Esophagus (tissue), 2 donors: ENCODE measurements at regions not wholly inside any gene's neighbourhood (a gene's known extent, or its start where the extent isn't known, plus 50 kb on each side); places are given as distances from the start of the nearest gene placed in this dataset.

Source experiments
- H3K27ac ChIP-seq, 2 donors: one replicate each; pipeline ENCODE4 v1.5.1; 2013; ENCODE audit warnings: low read depth in 2 of 2, mild to moderate bottlenecking in 2 of 2, inconsistent platforms in 1 of 2, low read length in 1 of 2, moderate library complexity in 1 of 2
- H3K27me3 ChIP-seq, 2 donors: one replicate each; pipeline ENCODE4 v1.6.1; 2013; ENCODE audit warnings: low read length in 2 of 2, control low read depth in 1 of 2, mild to moderate bottlenecking in 1 of 2; ENCODE audit not compliant: insufficient read depth in 2 of 2, control insufficient read depth in 1 of 2
- H3K36me3 ChIP-seq, 2 donors: one replicate each; pipeline ENCODE4 v1.6.1; 2013; ENCODE audit warnings: low read length in 1 of 2; ENCODE audit not compliant: control insufficient read depth in 2 of 2, insufficient read depth in 2 of 2
- H3K4me1 ChIP-seq, 2 donors: one replicate each; pipeline ENCODE4 v1.6.1; 2013; ENCODE audit warnings: low read length in 1 of 2; ENCODE audit not compliant: control insufficient read depth in 2 of 2, insufficient read depth in 2 of 2
- H3K4me3 ChIP-seq, 2 donors: one replicate each; pipeline ENCODE4 v1.5.1; 2013; ENCODE audit warnings: low read length in 2 of 2, mild to moderate bottlenecking in 2 of 2, low read depth in 1 of 2, moderate library complexity in 1 of 2
- H3K9me3 ChIP-seq, 2 donors: one replicate each; pipeline ENCODE4 v1.6.1; 2013; ENCODE audit warnings: mild to moderate bottlenecking in 2 of 2, low read depth in 1 of 2, low read length in 1 of 2, moderate library complexity in 1 of 2; ENCODE audit not compliant: control insufficient read depth in 2 of 2, insufficient read depth in 1 of 2
- whole genome bisulfite sequencing, 2 donors: extraction: QIAGEN DNeasy Blood & Tissue Kit; methylation state at CpG; one replicate each; pipeline ENCODE4 v1.1.7; 2013; 5-methylcytosine and 5-hydroxymethylcytosine counted together
- donor health status: healthy with polysubstance abuse.
- donor health status: Bipolar disorder and iron deficiency.

DNA sequence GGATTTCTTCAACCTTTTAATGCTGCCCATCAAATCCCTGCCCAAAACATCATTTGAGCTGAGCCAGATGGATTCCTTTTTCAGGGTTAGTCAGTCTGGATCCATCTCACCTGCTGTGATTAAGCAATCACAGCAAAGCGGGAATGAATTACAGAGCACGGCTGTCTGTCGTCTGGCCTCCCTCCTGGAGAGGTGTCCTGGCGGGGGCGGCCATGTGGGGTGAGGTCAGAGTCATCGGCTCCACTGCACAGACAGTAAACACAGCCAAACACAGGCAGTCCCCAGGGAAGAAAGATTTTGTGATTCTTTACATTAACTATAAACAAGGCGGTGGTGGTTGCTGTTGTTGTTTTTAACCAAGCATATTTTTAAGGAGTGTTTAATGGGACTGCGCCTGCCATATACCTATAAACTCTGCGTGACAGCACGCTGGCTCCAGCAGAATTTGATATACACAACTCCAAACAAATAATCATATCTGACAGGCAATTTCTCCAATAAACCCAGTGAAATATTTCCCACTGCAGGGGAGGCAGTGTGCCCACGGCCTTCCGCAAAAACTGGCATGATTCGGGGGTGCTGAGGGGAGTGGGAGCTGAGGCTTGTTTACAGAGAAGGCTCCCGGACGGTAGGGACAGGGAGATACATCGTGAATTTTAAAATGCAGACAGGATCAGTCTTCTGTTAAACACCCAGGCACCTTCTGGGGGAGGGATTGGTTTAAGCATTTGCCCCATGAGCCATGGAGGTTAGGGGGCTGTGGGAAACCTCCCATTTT, 232.0 kb upstream of the PMEPA1 start:
- no peak overlapping the region for H3K27ac ChIP-seq

DNA sequence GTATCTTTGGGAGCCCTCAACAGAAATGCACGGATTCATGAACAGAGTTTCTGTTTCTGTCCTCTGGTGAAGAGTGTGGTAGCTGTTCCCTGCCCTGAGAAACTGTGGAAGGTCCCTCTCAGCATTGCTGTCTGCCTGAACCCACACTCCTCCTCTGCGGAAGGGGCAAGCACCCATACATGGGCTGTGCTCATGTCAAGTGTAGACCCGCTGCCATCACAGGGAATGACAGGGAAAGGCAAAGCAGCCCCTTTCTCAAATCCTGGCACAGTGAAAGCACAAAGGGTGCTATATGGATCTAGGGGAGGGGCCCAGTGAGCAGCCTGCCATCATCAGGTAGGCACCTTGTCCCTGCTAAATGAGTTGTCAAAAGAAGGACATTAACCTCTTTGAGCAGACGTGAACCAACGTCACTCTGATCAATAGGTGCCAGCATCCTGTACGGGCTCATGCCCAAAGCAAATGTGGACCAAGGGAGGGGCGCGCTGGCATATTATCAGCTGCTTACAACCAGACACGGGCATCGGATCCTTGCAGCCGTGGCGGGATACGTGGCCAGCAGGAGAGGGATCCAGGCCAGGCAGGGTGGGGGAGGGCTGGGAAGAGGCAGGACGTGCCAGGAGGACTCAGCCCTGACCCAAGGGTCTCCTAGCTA, 231.2 kb upstream of the PMEPA1 start:
- H3K27me3 ChIP-seq, result no peaks in the 10 kb centered on the region
- no peaks in the 10 kb centered on the region for H3K36me3 ChIP-seq
- H3K4me3 ChIP-seq, result no peak overlapping the region
- no peaks in the 10 kb centered on the region for H3K4me1 ChIP-seq
- H3K9me3 ChIP-seq, result no peaks in the 10 kb centered on the region
- WGBS, 2 donors, result 50 to 57% methylated on average over 14 of the region's 14 CpGs
- no peak overlapping the region for H3K27ac ChIP-seq

More for the DNA sequence above, 232.0 kb upstream of the PMEPA1 start:
- WGBS, 2 donors, result 63 to 69% methylated on average over 16 of the region's 16 CpGs
- no peaks in the 10 kb centered on the region for H3K4me1 ChIP-seq
- H3K36me3 ChIP-seq, result no peaks in the 10 kb centered on the region
- H3K27me3 ChIP-seq, result no peaks in the 10 kb centered on the region
- H3K4me3 ChIP-seq, result no peak overlapping the region
- H3K9me3 ChIP-seq, result no peaks in the 10 kb centered on the region

DNA sequence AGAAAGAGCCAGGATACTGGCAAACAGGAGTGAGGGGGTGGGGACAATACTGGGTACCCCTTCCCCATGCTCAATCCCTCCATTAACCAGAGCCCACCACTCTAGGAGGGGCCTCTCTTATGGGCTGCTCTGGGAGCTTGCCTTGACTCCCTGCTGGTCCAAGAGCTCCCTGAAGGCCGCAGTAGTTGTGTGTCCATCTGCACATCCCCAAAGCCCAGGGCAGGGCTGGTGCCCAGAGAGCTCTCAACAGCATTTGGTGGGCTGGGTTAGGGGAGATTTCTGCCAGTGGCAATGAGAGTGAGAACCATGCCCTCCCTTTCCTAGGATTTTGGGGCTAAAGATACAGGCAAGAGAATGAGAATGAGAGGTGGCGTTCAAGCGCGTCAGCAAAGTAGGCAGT, 230.6 kb upstream of the PMEPA1 start:
- H3K36me3 ChIP-seq, result no peaks in the 10 kb centered on the region
- no peak overlapping the region for H3K27ac ChIP-seq
- no peaks in the 10 kb centered on the region for H3K27me3 ChIP-seq
- no peak overlapping the region for H3K4me3 ChIP-seq
- no peaks in the 10 kb centered on the region for H3K4me1 ChIP-seq
- no peaks in the 10 kb centered on the region for H3K9me3 ChIP-seq
- WGBS, 2 donors, result 96 to 99% methylated on average over 4 of the region's 4 CpGs

DNA sequence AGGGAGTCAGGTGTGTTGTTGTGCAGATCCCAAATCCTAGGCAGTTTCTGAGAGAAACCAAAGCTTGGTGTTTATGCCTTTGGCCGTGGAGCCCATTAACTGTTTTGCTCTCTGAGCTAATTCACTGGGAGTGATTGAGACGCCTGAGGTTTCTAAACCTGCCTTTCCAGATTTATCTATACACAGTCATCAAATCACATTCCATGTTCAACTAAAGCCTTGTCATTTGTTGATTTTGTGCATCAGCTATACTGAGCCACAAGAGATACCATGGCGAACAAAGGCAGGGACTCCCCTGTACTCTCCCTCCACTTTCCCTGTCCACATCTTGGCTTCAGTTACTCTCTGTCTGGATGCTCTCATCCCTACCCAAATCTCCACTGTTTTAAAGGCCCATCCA, 229.7 kb upstream of the PMEPA1 start:
- no peak overlapping the region for H3K27ac ChIP-seq
- no peaks in the 10 kb centered on the region for H3K4me1 ChIP-seq
- no peaks in the 10 kb centered on the region for H3K9me3 ChIP-seq
- no peaks in the 10 kb centered on the region for H3K27me3 ChIP-seq
- WGBS, 2 donors, result 67 to 73% methylated on average over 3 of the region's 3 CpGs
- no peak overlapping the region for H3K4me3 ChIP-seq
- H3K36me3 ChIP-seq, result no peaks in the 10 kb centered on the region

DNA sequence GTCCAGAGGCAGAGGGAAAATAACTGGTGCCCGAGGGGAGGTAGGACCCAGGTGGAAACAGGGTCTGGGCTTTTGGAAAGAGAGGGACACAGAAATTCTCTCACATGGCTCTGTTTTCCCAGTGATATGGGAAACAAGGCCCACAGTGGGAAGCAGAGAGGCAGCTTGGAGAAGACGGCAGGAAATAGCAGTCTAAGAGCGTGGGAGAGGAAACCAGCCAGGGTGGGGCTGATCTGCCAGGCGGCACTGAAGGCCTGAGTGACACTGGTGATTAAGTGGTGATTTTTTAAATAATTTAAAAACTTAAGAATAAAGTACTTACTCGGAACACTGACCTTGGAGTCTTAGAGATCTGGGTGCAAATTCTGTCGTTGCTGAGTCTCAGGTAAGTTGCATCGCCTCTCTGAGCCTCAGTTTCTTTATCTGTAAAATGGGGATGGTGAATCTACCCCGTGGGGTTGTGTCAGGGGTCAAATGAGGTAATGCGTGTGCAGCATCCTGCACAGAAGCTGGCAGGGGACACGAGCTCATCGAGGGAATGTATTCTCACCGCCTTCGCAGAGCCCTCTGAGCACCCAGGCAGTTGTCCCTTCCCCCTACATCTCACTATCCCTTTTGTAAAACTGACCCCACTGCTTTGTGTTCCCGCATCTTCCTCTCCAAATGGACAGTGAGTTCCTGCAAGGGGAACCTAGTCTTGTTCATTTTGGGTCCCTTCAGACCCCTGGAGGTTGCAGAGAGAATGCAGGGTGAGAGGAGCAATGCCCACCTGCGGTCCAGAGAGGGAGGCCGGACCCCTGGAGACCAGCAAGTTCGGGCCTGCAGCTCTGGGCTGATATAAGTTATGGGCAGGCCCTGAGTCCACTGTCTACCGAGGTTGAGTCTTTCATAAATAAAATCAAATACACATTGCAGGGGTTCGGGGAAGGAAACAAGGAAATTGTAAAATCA, 228.6 kb upstream of the PMEPA1 start:
- no peak overlapping the region for H3K4me3 ChIP-seq
- no peaks in the 10 kb centered on the region for H3K27me3 ChIP-seq
- H3K4me1 ChIP-seq, result no peaks in the 10 kb centered on the region
- H3K9me3 ChIP-seq, result no peaks in the 10 kb centered on the region
- H3K36me3 ChIP-seq, result no peaks in the 10 kb centered on the region
- H3K27ac ChIP-seq, result no peak overlapping the region
- WGBS, 2 donors, result 69 to 78% methylated on average over 19 of the region's 19 CpGs

DNA sequence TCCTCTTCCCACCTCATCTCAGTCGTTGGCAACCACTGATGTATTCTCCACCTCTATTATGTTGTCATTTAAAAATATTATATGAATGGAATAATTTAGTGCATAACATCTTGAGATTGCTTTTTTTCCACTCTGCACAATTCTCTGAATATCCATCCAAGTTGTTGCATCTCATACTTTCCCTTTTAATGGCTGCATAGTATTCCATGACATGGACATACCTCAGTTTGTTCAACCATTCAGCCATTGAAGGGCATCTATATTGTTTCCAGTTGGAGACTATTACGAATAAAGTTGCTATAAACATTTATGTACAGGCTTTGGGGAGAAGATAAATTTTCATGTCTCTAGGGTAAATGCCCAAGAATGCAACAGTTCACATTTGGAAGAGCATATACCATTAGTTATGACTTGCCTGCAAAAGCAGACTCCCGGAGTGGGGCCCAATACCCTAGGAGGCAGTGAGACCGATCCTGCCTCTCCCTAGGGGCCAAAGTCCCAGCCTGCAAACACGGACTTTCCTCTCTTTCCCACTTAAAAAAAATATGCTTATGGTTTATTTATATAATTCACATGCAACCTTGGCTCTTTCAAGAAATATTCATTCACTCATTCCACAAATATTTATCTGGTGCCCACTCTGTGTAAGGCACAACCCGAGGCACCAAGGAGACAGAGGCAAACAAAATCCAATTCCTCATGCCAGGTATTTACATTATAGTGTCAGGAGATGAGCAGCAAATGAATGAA, 227.0 kb upstream of the PMEPA1 start:
- 70 to 71% methylated on average over 6 of the region's 6 CpGs for WGBS, 2 donors
- Histone ChIP-seq H3K36me3 (no peaks in the 10 kb centered on the region), H3K4me1 (no peaks in the 10 kb centered on the region), H3K27me3 (no peaks in the 10 kb centered on the region), H3K27ac (no peak overlapping the region), H3K4me3 (no peak overlapping the region), H3K9me3 (no peaks in the 10 kb centered on the region)

DNA sequence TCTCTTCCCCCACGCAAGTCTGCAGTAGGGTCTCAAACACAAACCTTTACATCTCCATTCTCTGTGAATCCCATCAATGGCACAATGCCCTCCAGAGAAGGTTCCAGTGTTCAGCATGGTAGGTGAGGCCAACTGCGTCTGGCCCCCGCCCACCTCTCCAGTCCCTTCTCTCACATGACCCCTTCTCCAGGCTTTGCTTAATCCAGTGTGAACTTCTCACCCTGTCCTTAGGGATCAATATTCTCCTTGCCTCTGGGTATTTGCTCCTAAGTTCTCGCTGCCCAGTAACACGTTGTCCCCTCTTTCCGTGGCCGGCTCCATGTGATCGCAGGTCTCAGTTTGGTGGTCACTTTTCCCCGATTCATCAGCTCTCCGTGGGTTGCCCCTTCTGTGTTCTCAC, 225.1 kb upstream of the PMEPA1 start:
- Histone ChIP-seq H3K27ac (no peak overlapping the region), H3K4me1 (no peaks in the 10 kb centered on the region), H3K9me3 (no peaks in the 10 kb centered on the region), H3K27me3 (no peaks in the 10 kb centered on the region), H3K4me3 (no peak overlapping the region), H3K36me3 (no peaks in the 10 kb centered on the region)
- WGBS, 2 donors, result 84 to 88% methylated on average over 10 of the region's 10 CpGs

DNA sequence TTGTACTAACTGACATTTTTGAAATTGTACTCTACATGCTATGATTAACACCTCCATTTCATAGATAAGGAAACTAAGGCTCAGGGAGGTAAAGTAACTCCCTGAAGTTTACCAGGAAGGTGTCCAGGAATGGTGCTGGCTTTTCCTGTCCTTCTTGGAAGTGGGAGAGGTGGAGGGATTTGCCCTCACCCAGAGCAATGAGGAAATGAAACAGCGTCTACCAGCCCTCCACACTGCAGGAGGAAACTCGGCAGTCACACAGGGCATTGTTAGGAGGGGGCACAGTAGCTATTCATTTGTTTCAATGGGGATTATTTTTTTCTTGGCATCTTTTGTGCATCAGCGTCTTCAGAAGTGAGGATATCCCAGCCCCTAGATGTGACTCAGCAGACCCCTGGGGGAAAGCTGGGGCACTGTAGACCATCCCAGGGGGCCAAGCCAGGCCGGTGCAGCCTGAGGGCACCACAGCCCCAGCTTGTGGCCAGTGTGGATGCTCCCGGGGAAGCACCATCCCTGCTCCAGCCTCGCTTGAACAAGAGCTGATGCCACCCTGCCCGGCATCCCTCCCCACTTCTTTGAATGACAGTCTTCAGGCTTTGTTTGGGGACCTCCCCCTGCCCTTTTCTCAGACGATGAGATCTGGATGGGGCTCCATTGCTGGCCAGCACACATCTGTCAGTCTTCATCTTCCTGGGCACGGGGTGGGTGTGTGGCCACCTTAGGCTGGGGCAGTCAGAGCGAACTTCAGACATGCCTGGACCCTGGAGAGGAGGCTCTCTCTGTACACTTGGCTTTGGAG, 224.4 kb upstream of the PMEPA1 start:
- Histone ChIP-seq H3K4me3 (no peak overlapping the region), H3K27me3 (no peaks in the 10 kb centered on the region), H3K9me3 (no peaks in the 10 kb centered on the region), H3K4me1 (no peaks in the 10 kb centered on the region), H3K27ac (no peak overlapping the region), H3K36me3 (no peaks in the 10 kb centered on the region)
- 68 to 70% methylated on average over 10 of the region's 10 CpGs for WGBS, 2 donors
